ENCODE measurements at regions not wholly inside any gene's neighbourhood (a gene's known extent, or its start where the extent isn't known, plus 50 kb on each side); places are given as distances from the start of the nearest gene placed in this dataset.

DNA sequence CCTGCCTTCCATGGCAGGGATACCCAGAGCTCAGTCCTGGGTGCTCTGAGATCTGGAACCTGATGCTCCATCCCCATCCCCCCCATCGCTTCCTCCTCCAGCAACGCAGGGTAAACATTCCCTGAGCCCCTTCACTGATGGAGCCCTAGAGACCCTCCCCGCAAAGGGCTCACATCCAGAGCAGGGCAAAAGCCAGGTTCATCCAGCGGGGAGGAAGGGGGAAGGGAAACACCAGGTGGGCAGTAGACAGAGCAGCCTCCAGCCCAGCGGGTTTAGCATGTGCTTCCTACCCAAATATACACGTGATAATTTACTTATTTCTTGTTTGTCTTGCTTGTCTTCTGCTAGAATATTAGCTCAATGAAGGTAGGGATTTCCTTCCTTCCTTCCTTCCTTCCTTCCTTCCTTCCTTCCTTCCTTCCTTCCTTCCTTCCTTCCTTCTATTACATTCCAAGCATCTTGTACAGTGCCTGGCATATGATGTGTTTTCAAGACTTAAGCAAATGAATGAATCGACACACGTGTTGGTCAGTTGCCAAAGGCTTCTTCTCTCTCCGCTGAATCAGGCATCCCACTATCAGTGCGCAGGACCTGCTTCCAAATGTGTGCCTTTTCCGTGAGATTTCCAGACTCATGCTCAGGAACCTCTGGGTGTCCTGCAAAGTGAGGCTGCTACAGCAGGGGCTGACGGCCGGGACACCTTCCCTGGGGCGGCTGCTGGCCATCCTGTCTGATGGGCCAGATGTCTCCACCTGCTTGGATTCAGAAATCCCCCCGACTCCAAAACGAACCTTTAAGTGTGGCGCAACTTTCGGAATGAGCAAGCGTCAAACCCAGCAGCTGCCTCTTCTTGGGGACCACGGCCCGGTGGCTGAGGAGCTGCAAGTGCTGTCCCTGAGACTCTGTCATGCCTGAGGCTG, 955.1 kb downstream of the BRD1 start:
- no peak for TF ChIP-seq CTCF (IDR thresholded peaks at IDR 0.05; ENCODE audit: insufficient read depth, low read length)
- no peak for TF ChIP-seq REST (IDR thresholded peaks at IDR 0.05; ENCODE audit: insufficient replicate concordance, low read depth)
- TF ChIP-seq POLR2AphosphoS5 (IDR thresholded peaks at IDR 0.05; ENCODE audit: low read depth) = no peak

Measured in HL-60 (cell line).